OCI-LY7 (cell line): ENCODE measurements at regions not wholly inside any gene's neighbourhood (a gene's known extent, or its start where the extent isn't known, plus 50 kb on each side); places are given as distances from the start of the nearest gene placed in this dataset.

Experiments
- BruUV-seq: library from RNA; stranded (reverse); fragments of 400-500 nt; replicated peaks from 2 replicates; lab custom pipeline; 2021; lab: Mats Ljungman, UMichigan
- CTCF ChIA-PET: fragments of 300-600 bp; sonication (Branson Sonifier 250); formaldehyde crosslinking; loops from one replicate; lab custom pipeline; 2022; ENCODE audit warnings: antibody characterized with exemption; ENCODE audit not compliant: unreplicated experiment; lab: Charles Lee
- POLR2A ChIA-PET: fragments of 300-600 bp; sonication (Branson Sonifier 250); formaldehyde crosslinking; loops from one replicate; lab custom pipeline; 2022; ENCODE audit warnings: antibody characterized with exemption; lab: Charles Lee
- DNase-seq: peaks from one replicate; pipeline ENCODE4 v3.0.0-alpha.2; 2015; ENCODE audit warnings: low spot score
- H2AFZ ChIP-seq: fragments of 200-600 bp; sonication (generic), shearing (Covaris generic); 2 replicates; pipeline ENCODE4 v1.6.1; 2014; ENCODE audit warnings: mild to moderate bottlenecking, antibody characterized with exemption, low read length, moderate library complexity
- H3K27ac ChIP-seq: fragments of 200-600 bp; sonication (generic); 2 replicates; pipeline ENCODE4 v1.5.1; 2014; ENCODE audit warnings: mixed run types, low read depth, mild to moderate bottlenecking, moderate library complexity, low read length, inconsistent platforms; ENCODE audit not compliant: poor library complexity, severe bottlenecking
- H3K36me3 ChIP-seq: fragments of 200-600 bp; sonication (generic); 2 replicates; pipeline ENCODE4 v1.6.1; 2014; ENCODE audit warnings: mild to moderate bottlenecking, antibody characterized with exemption, low read length, moderate library complexity, mixed read lengths; ENCODE audit not compliant: insufficient read depth
- H3K4me1 ChIP-seq: fragments of 200-600 bp; sonication (generic); 2 replicates; pipeline ENCODE4 v1.5.1; 2014; ENCODE audit warnings: mild to moderate bottlenecking, low read length; ENCODE audit not compliant: insufficient read depth, poor library complexity, severe bottlenecking
- H3K4me2 ChIP-seq: fragments of 200-600 bp; sonication (generic); 2 replicates; pipeline ENCODE4 v1.6.1; 2014; ENCODE audit warnings: mild to moderate bottlenecking, low read length
- H3K4me3 ChIP-seq: fragments of 200-600 bp; sonication (generic); 2 replicates; pipeline ENCODE4 v1.5.1; 2014; ENCODE audit warnings: mild to moderate bottlenecking, low read depth, low read length; ENCODE audit not compliant: poor library complexity, severe bottlenecking
- H3K79me2 ChIP-seq: fragments of 200-600 bp; sonication (generic); 2 replicates; pipeline ENCODE4 v1.6.1; 2016; ENCODE audit warnings: low read depth, mild to moderate bottlenecking, low read length, moderate library complexity, mixed read lengths; ENCODE audit not compliant: insufficient read depth
- H3K9me2 ChIP-seq: fragments of 200-600 bp; sonication (generic); 2 replicates; pipeline ENCODE4 v1.6.1; 2016; ENCODE audit warnings: mild to moderate bottlenecking, low read length, mixed read lengths; ENCODE audit not compliant: insufficient read depth
- H3K9me3 ChIP-seq: fragments of 200-600 bp; sonication (generic); 2 replicates; pipeline ENCODE4 v1.6.1; 2014; ENCODE audit warnings: mild to moderate bottlenecking, mixed run types, low read length, mixed read lengths
- H4K20me1 ChIP-seq: fragments of 200-600 bp; sonication (generic); 2 replicates; pipeline ENCODE4 v1.6.1; 2014; ENCODE audit warnings: mild to moderate bottlenecking, antibody characterized with exemption, low read length, moderate library complexity, mixed read lengths; ENCODE audit not compliant: insufficient read depth
- EZH2phosphoT487 ChIP-seq: fragments of 200-600 bp; sonication (generic); IDR thresholded peaks from 2 replicates; pipeline ENCODE4 v1.6.1; 2018; ENCODE audit warnings: low read depth, borderline replicate concordance, mild to moderate bottlenecking, mixed run types, antibody characterized with exemption, low read length, moderate library complexity, mixed read lengths
- intact Hi-C: fragments of 100-400 bp; cut with micrococcal nuclease; formaldehyde crosslinking; loops from one replicate; pipeline ENCODE4 v1.10.0; 2022; ENCODE audit not compliant: unreplicated experiment
- TF ChIP-seq, protein P1 (sequence below): fragments of 200-600 bp; sonication (generic); conservative IDR thresholded peaks from 2 replicates; pipeline ENCODE4 v1.5.1; 2014; ENCODE audit warnings: mild to moderate bottlenecking, antibody characterized with exemption, low read length, moderate library complexity, mixed read lengths

DNA sequence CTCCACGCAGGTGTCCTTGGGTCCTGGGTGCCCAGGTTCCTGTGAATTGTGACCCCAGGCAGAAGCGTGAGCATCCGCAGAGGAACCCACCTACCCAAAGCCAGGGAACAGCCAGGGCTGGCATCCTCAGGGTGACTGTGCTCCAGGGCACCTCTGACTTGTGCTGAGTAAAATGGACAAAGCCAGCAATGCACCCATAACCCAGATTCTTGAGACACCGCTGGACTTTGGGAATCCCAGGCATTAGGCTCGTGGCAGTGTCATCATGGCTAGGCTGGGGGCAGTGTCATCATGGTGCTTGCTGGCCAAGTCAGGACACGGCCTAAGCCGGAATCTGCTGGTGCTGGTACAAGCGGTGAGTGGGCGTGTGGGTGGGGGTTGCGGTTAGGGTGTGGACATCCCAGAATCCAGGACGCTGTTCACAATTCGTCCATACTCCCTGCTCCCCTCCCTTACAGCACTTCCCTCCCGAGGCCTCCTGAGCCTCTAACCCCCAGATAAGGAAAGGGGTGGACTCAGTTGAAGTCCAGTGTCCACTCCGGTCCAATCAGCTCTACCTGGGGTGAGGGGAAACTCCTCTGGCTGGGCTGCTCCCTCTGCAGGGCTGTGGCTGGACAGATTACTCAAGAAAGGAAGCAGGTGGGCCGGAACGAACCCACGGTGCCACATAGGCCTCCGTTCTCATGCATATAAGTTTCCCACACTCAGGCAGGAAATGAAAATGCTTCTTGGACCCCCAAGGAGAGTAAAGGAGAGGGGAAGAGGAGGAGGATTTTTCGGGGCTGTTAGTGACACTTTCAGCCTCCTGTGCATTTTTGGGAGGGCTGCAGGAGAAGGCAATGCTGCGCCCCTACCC lies 138.9 kb downstream of the SEC14L1 start:
- TF ChIP-seq, protein P1, sequence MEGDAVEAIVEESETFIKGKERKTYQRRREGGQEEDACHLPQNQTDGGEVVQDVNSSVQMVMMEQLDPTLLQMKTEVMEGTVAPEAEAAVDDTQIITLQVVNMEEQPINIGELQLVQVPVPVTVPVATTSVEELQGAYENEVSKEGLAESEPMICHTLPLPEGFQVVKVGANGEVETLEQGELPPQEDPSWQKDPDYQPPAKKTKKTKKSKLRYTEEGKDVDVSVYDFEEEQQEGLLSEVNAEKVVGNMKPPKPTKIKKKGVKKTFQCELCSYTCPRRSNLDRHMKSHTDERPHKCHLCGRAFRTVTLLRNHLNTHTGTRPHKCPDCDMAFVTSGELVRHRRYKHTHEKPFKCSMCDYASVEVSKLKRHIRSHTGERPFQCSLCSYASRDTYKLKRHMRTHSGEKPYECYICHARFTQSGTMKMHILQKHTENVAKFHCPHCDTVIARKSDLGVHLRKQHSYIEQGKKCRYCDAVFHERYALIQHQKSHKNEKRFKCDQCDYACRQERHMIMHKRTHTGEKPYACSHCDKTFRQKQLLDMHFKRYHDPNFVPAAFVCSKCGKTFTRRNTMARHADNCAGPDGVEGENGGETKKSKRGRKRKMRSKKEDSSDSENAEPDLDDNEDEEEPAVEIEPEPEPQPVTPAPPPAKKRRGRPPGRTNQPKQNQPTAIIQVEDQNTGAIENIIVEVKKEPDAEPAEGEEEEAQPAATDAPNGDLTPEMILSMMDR, result no peak
- TF ChIP-seq EZH2phosphoT487, result no peak
- Histone ChIP-seq H3K36me3 (peaks cover 4% of the 10 kb centered on the region; the same call in 1 of the 2 replicates), H3K27ac (no peak overlapping the region), H4K20me1 (0 out of 2 replicates have a peak, but pooled peaks cover 6% of the 10 kb centered on the region), H3K9me2 (no peaks in the 10 kb centered on the region), H3K4me2 (no peak overlapping the region), H3K79me2 (peaks cover 20% of the 10 kb centered on the region; the same call in 1 of the 2 replicates), H3K4me3 (no peak overlapping the region), H2AFZ (no peak overlapping the region), H3K9me3 (no peaks in the 10 kb centered on the region), H3K4me1 (peaks cover 22% of the 10 kb centered on the region)
- POLR2A ChIA-PET, result no interaction called here
- intact Hi-C loops, result loop anchor here (2.0 to 5.0 kb wide), 2 partner anchors 43 to 213 kb away; no protein-coding TSS in a partner anchor
- CTCF ChIA-PET, result no interaction called here
- no peak for DNase-seq
- no TSS peak for BruUV-seq

DNA sequence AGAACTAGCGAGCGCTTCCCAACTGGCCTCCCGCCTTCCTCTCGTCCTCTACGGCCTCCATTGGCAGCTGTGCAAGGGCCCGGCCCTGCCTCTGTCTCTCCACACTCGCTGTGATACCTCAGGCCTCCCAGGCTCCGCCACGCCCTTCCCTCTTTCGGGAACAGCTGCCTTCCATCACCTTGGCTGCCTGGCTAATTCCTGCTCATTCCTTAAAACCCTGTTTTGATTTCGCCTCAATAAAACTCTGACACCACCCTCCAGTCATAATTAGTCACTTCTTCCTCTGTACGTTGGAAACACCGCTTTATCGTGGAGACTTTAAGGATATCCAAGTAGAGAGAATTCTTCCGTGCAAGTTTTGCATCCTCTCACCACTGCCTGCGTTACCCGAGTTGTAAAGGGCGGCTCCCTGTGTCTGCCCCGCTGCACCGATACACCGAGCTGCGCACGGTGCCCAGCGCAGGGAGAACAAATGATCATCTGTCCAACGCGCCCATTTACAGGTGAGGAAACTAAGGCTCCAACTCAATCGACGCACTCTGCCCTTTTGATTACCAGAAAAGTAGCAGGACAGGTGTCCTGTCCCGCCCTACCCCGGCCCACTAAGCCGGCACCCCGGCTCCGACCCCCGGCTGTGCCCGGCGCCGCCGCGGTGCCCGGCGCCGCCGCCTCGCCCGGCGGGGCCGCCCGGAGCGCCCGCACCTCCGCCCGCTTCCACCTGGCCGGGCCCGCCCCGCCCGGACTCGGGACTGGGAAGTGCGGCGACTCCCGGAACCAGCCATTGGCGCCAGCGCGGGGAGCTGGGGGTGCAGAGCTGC lies 139.7 kb downstream of the SEC14L1 start:
- Histone ChIP-seq H3K36me3 (peaks cover 4% of the 10 kb centered on the region; the same call in 1 of the 2 replicates), H3K4me1 (peaks cover 22% of the 10 kb centered on the region), H3K9me2 (no peaks in the 10 kb centered on the region), H4K20me1 (0 out of 2 replicates have a peak, but pooled peaks cover 6% of the 10 kb centered on the region), H3K9me3 (no peaks in the 10 kb centered on the region), H3K4me3 (peak overlapping the region; percentile 35), H3K4me2 (peak overlapping the region; percentile 54), H2AFZ (no peak overlapping the region), H3K27ac (no peak overlapping the region), H3K79me2 (peaks cover 20% of the 10 kb centered on the region; the same call in 1 of the 2 replicates)
- DNase-seq, result no peak
- TF ChIP-seq EZH2phosphoT487, result no peak
- TF ChIP-seq, protein P1, result no peak
- POLR2A ChIA-PET, result no interaction called here
- CTCF ChIA-PET, result no interaction called here
- no TSS peak for BruUV-seq
- intact Hi-C loops, result loop anchor here (2.0 to 5.0 kb wide), 2 partner anchors 42 to 212 kb away; no protein-coding TSS in a partner anchor
